ENCODE measurements at regions not wholly inside any gene's neighbourhood (a gene's known extent, or its start where the extent isn't known, plus 50 kb on each side); places are given as distances from the start of the nearest gene placed in this dataset.
"Not testable (repeated sequence)": the region's sequence is repeated elsewhere in the genome, so short reads cannot be mapped to it uniquely, and the experiment has no call there.

DNA sequence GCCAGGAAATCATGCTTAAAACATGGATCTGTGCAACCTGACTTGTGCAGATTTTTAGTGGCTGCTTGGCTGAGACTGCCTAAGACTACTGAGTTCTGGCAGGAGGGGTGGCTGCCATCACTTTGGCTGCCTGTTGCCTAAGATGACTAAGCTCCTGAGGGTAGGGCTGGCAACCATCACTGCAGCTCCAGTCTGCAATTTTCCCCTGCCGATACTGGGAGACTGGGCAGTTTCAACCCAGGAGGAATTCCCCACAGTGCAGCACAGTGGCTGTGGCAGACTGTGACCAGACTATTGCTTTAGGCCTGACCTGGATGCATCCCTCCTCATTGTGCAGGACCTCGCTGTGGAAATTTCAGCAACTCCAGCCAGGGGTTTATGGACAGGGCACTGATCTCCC lies 544.9 kb downstream of the ANKRD50 start:
- H3K27me3 ChIP-seq (replicated peaks; ENCODE audit: insufficient read depth, low read length) = no peaks in the 10 kb centered on the region
- H2AFZ ChIP-seq (ENCODE audit: low read length) = no peak overlapping the region
- H3K9me3 ChIP-seq (replicated peaks; ENCODE audit: insufficient read depth, low read length) = no peaks in the 10 kb centered on the region
- H3K27ac ChIP-seq (ENCODE audit: low read length) = no peak overlapping the region
- H3K9ac ChIP-seq (ENCODE audit: low read length) = no peak overlapping the region
- H3K36me3 ChIP-seq (replicated peaks; ENCODE audit: insufficient read depth, low read length) = no peaks in the 10 kb centered on the region
- TF ChIP-seq, protein P1, sequence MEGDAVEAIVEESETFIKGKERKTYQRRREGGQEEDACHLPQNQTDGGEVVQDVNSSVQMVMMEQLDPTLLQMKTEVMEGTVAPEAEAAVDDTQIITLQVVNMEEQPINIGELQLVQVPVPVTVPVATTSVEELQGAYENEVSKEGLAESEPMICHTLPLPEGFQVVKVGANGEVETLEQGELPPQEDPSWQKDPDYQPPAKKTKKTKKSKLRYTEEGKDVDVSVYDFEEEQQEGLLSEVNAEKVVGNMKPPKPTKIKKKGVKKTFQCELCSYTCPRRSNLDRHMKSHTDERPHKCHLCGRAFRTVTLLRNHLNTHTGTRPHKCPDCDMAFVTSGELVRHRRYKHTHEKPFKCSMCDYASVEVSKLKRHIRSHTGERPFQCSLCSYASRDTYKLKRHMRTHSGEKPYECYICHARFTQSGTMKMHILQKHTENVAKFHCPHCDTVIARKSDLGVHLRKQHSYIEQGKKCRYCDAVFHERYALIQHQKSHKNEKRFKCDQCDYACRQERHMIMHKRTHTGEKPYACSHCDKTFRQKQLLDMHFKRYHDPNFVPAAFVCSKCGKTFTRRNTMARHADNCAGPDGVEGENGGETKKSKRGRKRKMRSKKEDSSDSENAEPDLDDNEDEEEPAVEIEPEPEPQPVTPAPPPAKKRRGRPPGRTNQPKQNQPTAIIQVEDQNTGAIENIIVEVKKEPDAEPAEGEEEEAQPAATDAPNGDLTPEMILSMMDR (IDR thresholded peaks at IDR 0.05; ENCODE audit: low read length) = no peak
- TF ChIP-seq EZH2 (optimal IDR thresholded peaks at IDR 0.05; ENCODE audit: low read depth, low read length) (no peak), EZH2phosphoT487 (IDR thresholded peaks at IDR 0.05; ENCODE audit: low read length) (no peak)
- no peaks in the 10 kb centered on the region for H3K9me2 ChIP-seq (replicated peaks; ENCODE audit: insufficient read depth, low read length)
- no peak overlapping the region for H3K4me2 ChIP-seq (ENCODE audit: low read depth, low read length)
- DNase-seq = no peak
- no peak overlapping the region for H3K4me3 ChIP-seq (ENCODE audit: low read length)
- no peaks in the 10 kb centered on the region for H3K4me1 ChIP-seq (ENCODE audit: low read length)
- no peaks in the 10 kb centered on the region for H3K79me2 ChIP-seq (ENCODE audit: low read length)
- no peaks in the 10 kb centered on the region for H3F3A ChIP-seq (ENCODE audit: insufficient read depth, low read length)
- H4K20me1 ChIP-seq (ENCODE audit: insufficient read depth, low read length) = no peaks in the 10 kb centered on the region

DNA sequence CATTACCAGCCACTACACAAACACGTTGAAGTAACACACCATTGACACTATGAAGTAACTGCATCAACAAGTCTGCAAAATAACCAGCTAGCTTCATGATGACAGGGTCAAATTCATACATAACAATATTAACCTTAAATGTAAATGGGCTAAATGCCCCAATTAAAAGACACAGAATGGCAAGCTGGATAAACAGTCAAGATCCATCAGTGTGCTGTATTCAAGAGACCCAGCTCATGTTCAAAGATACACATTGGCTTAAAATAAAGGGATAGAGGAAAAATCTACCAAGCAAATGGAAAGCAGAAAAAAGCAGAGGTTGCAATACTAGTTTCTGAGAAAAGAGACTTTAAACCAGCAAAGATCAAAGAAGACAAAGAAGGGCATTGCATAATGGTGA lies 543.0 kb downstream of the ANKRD50 start:
- H3K27ac ChIP-seq (ENCODE audit: low read length); H3F3A ChIP-seq (ENCODE audit: insufficient read depth, low read length); H3K4me3 ChIP-seq (ENCODE audit: low read length); H3K36me3 ChIP-seq (replicated peaks; ENCODE audit: insufficient read depth, low read length); H3K9me2 ChIP-seq (replicated peaks; ENCODE audit: insufficient read depth, low read length); DNase-seq; H3K4me2 ChIP-seq (ENCODE audit: low read depth, low read length); H3K27me3 ChIP-seq (replicated peaks; ENCODE audit: insufficient read depth, low read length); H3K9me3 ChIP-seq (replicated peaks; ENCODE audit: insufficient read depth, low read length); H3K4me1 ChIP-seq (ENCODE audit: low read length); H2AFZ ChIP-seq (ENCODE audit: low read length); H3K9ac ChIP-seq (ENCODE audit: low read length); H3K79me2 ChIP-seq (ENCODE audit: low read length); H4K20me1 ChIP-seq (ENCODE audit: insufficient read depth, low read length): not testable (repeated sequence)

DNA sequence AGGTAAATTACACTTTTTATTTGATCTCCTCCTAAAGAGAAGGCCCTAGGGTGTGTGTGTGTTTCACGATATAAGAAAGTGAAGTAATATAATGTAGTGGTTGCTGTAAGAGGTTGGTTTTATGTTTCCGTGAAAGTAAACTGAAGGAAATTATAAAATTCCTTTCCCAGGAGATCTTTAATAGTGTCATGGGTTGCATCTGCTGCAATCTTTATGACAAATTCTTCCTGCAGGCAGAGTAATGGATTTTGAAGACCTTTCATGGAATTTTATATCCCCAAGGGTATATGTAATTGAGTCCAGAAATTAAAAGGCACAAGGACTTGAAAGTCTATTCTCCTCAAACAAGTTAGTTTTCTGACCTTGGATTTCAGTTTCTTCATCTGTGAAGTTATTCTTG lies 538.6 kb downstream of the ANKRD50 start:
- Histone ChIP-seq H4K20me1 (ENCODE audit: insufficient read depth, low read length) (no peaks in the 10 kb centered on the region), H2AFZ (ENCODE audit: low read length) (no peak overlapping the region), H3F3A (ENCODE audit: insufficient read depth, low read length) (no peaks in the 10 kb centered on the region), H3K9me3 (replicated peaks; ENCODE audit: insufficient read depth, low read length) (no peaks in the 10 kb centered on the region), H3K27ac (ENCODE audit: low read length) (no peak overlapping the region), H3K79me2 (ENCODE audit: low read length) (no peaks in the 10 kb centered on the region), H3K4me1 (ENCODE audit: low read length) (no peaks in the 10 kb centered on the region), H3K4me3 (ENCODE audit: low read length) (no peak overlapping the region), H3K27me3 (replicated peaks; ENCODE audit: insufficient read depth, low read length) (no peaks in the 10 kb centered on the region), H3K9me2 (replicated peaks; ENCODE audit: insufficient read depth, low read length) (no peaks in the 10 kb centered on the region), H3K9ac (ENCODE audit: low read length) (no peak overlapping the region), H3K4me2 (ENCODE audit: low read depth, low read length) (no peak overlapping the region), H3K36me3 (replicated peaks; ENCODE audit: insufficient read depth, low read length) (no peaks in the 10 kb centered on the region)
- TF ChIP-seq EZH2phosphoT487 (IDR thresholded peaks at IDR 0.05; ENCODE audit: low read length) (no peak), EZH2 (optimal IDR thresholded peaks at IDR 0.05; ENCODE audit: low read depth, low read length) (no peak)
- TF ChIP-seq, protein P1 (IDR thresholded peaks at IDR 0.05; ENCODE audit: low read length) = no peak
- no peak for DNase-seq

DNA sequence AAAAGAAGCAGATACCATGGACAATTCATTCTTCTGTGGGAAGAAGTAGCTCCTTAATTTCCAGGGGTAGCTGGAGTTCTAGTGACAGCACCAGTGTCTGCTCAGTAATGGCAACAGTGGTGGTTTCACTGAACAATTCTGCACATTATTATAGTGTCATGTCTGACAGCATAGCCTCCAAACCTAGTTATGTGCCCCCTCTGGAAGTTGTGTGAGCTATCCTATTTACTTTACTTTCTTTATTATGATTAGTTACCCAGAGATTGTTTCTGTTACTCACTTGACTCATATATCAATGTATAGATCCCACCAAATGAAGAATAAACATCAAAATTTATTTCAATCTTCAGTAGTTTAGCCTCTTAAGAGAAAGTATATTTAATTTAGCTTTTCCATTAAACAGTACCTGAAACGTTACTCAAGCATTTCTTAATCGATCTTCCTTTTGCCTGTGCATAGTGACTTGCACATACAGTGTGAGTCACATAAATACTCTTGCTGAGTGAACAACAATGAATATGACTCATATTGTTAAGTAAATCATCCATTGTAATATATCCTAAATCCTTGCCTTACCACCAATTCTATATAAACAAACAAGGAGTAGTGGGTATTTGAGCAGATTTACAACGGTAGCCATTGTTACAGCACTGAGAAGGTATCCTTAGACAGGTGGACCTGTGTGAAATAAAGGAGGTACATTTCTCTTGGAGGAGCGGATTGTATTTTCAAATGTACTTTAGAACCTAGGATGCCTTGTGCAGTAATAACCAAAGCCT lies 534.7 kb downstream of the ANKRD50 start:
- H3K4me3 ChIP-seq (ENCODE audit: low read length) = no peak overlapping the region
- H3K9me2 ChIP-seq (replicated peaks; ENCODE audit: insufficient read depth, low read length) = no peaks in the 10 kb centered on the region
- no peak overlapping the region for H3K27ac ChIP-seq (ENCODE audit: low read length)
- H3F3A ChIP-seq (ENCODE audit: insufficient read depth, low read length) = no peaks in the 10 kb centered on the region
- H3K79me2 ChIP-seq (ENCODE audit: low read length) = no peaks in the 10 kb centered on the region
- H4K20me1 ChIP-seq (ENCODE audit: insufficient read depth, low read length) = no peaks in the 10 kb centered on the region
- TF ChIP-seq EZH2 (optimal IDR thresholded peaks at IDR 0.05; ENCODE audit: low read depth, low read length) (no peak), EZH2phosphoT487 (IDR thresholded peaks at IDR 0.05; ENCODE audit: low read length) (no peak)
- TF ChIP-seq, protein P1 (IDR thresholded peaks at IDR 0.05; ENCODE audit: low read length) = no peak
- H3K4me1 ChIP-seq (ENCODE audit: low read length) = no peaks in the 10 kb centered on the region
- H3K9me3 ChIP-seq (replicated peaks; ENCODE audit: insufficient read depth, low read length) = no peaks in the 10 kb centered on the region
- DNase-seq = no peak
- H3K27me3 ChIP-seq (replicated peaks; ENCODE audit: insufficient read depth, low read length) = 0 out of 2 replicates have a peak, but pooled peaks cover 5% of the 10 kb centered on the region
- H3K36me3 ChIP-seq (replicated peaks; ENCODE audit: insufficient read depth, low read length) = no peaks in the 10 kb centered on the region
- no peak overlapping the region for H3K4me2 ChIP-seq (ENCODE audit: low read depth, low read length)
- no peak overlapping the region for H3K9ac ChIP-seq (ENCODE audit: low read length)
- no peak overlapping the region for H2AFZ ChIP-seq (ENCODE audit: low read length)

Measured in MM.1S (cell line).